ENCODE measurements at regions not wholly inside any gene's neighbourhood (a gene's known extent, or its start where the extent isn't known, plus 50 kb on each side); places are given as distances from the start of the nearest gene placed in this dataset.

GRCh38 chr15:29925227-29926082 is 103.2 kb upstream of the TJP1 start:
- Histone ChIP-seq H4K20me1 (ENCODE audit: insufficient read depth, low read length) (no peaks in the 10 kb centered on the region), H3K36me3 (ENCODE audit: insufficient read depth, low read length) (no peaks in the 10 kb centered on the region), H3K27me3 (ENCODE audit: insufficient read depth, low read length) (no peaks in the 10 kb centered on the region), H3K9me2 (ENCODE audit: low read depth, low read length) (no peaks in the 10 kb centered on the region), H3K9me3 (ENCODE audit: low read length) (no peaks in the 10 kb centered on the region), H3K9ac (ENCODE audit: low read length) (no peak overlapping the region), H3K79me2 (ENCODE audit: insufficient read depth, low read length) (no peaks in the 10 kb centered on the region), H3F3A (ENCODE audit: insufficient read depth, low read length) (no peaks in the 10 kb centered on the region), H2AFZ (ENCODE audit: low read length) (no peak overlapping the region), H3K4me2 (ENCODE audit: low read length) (no peak overlapping the region), H3K4me3 (ENCODE audit: low read depth, low read length, poor library complexity, severe bottlenecking) (no peak overlapping the region), H3K27ac (ENCODE audit: low read depth, low read length, poor library complexity, severe bottlenecking) (no peak overlapping the region), H3K4me1 (ENCODE audit: insufficient read depth, low read length, severe bottlenecking) (no peaks in the 10 kb centered on the region)
- TF ChIP-seq EZH2 (IDR thresholded peaks at IDR 0.05; ENCODE audit: borderline replicate concordance, low read length) (no peak), CTCF (IDR thresholded peaks at IDR 0.05; ENCODE audit: low read length) (peak; percentile 84)

- Histone ChIP-seq H3K27ac (ENCODE audit: low read depth, low read length, poor library complexity, severe bottlenecking) (no peak overlapping the region), H3F3A (ENCODE audit: insufficient read depth, low read length) (no peaks in the 10 kb centered on the region), H3K4me2 (ENCODE audit: low read length) (no peak overlapping the region)
Observed at GRCh38 chr15:29924750-29925149, 102.5 kb upstream of the TJP1 start.

GRCh38 chr15:29922191-29922590 is 99.9 kb upstream of the TJP1 start:
- Histone ChIP-seq H3K27ac (ENCODE audit: low read depth, low read length, poor library complexity, severe bottlenecking) (no peak overlapping the region), H3F3A (ENCODE audit: insufficient read depth, low read length) (no peaks in the 10 kb centered on the region), H3K4me1 (ENCODE audit: insufficient read depth, low read length, severe bottlenecking) (no peaks in the 10 kb centered on the region), H3K79me2 (ENCODE audit: insufficient read depth, low read length) (no peaks in the 10 kb centered on the region), H4K20me1 (ENCODE audit: insufficient read depth, low read length) (no peaks in the 10 kb centered on the region), H3K4me3 (ENCODE audit: low read depth, low read length, poor library complexity, severe bottlenecking) (no peak overlapping the region), H3K27me3 (ENCODE audit: insufficient read depth, low read length) (no peaks in the 10 kb centered on the region), H3K36me3 (ENCODE audit: insufficient read depth, low read length) (no peaks in the 10 kb centered on the region), H2AFZ (ENCODE audit: low read length) (no peak overlapping the region), H3K9me3 (ENCODE audit: low read length) (no peaks in the 10 kb centered on the region), H3K9me2 (ENCODE audit: low read depth, low read length) (no peaks in the 10 kb centered on the region), H3K9ac (ENCODE audit: low read length) (no peak overlapping the region), H3K4me2 (ENCODE audit: low read length) (no peak overlapping the region)
- TF ChIP-seq EZH2 (IDR thresholded peaks at IDR 0.05; ENCODE audit: borderline replicate concordance, low read length) (no peak), CTCF (IDR thresholded peaks at IDR 0.05; ENCODE audit: low read length) (no peak)

More at GRCh38 chr15:29924750-29925149, 102.5 kb upstream of the TJP1 start:
- H3K36me3 ChIP-seq (ENCODE audit: insufficient read depth, low read length): no peaks in the 10 kb centered on the region
- no peaks in the 10 kb centered on the region for H3K9me2 ChIP-seq (ENCODE audit: low read depth, low read length)
- no peak overlapping the region for H3K4me3 ChIP-seq (ENCODE audit: low read depth, low read length, poor library complexity, severe bottlenecking)
- H3K9ac ChIP-seq (ENCODE audit: low read length): no peak overlapping the region
- H2AFZ ChIP-seq (ENCODE audit: low read length): no peak overlapping the region
- no peaks in the 10 kb centered on the region for H3K4me1 ChIP-seq (ENCODE audit: insufficient read depth, low read length, severe bottlenecking)
- H3K79me2 ChIP-seq (ENCODE audit: insufficient read depth, low read length): no peaks in the 10 kb centered on the region
- no peaks in the 10 kb centered on the region for H4K20me1 ChIP-seq (ENCODE audit: insufficient read depth, low read length)
- no peaks in the 10 kb centered on the region for H3K27me3 ChIP-seq (ENCODE audit: insufficient read depth, low read length)
- H3K9me3 ChIP-seq (ENCODE audit: low read length): no peaks in the 10 kb centered on the region
- TF ChIP-seq EZH2 (IDR thresholded peaks at IDR 0.05; ENCODE audit: borderline replicate concordance, low read length): no peak
- TF ChIP-seq CTCF (IDR thresholded peaks at IDR 0.05; ENCODE audit: low read length): no peak
